Bone marrow (tissue), 2 donors: ENCODE measurements at regions not wholly inside any gene's neighbourhood (a gene's known extent, or its start where the extent isn't known, plus 50 kb on each side); places are given as distances from the start of the nearest gene placed in this dataset.

Experiments used
- DNase-seq, 2 donors: peaks; one replicate each; lab custom pipeline; 2025; lab: John Stamatoyannopoulos, UW

DNA sequence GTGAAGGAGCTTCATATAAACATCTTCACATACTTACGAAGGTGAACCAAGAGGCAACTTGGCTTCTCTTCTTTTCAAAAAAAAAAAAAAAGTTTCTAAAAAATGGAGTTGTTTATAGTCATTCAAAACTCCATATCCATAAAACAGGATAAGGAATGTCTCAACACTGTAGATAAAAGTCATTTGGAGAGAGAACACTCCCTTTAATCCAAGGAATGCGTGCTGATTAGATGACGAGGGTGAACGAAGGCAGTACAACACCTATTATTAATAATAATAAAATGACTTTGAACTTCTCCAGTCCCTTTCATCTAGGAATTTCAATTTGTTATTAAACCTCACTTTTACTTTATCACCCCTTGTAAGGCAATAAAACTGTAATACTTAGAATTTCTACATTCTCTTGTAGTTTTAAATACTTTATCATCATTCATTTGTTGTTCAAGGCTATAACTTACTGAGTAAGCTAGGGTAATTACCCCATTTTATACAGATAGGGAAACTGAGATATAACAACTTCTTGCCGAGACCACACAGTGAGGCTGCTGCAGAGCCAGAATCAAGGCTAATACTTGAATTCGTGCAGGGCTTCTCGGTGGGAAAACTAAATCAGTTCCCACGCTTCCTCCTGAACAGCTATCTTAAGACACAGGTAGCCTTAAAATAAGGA lies 377.1 kb downstream of the EFNA5 start:
- no peak for DNase-seq

DNA sequence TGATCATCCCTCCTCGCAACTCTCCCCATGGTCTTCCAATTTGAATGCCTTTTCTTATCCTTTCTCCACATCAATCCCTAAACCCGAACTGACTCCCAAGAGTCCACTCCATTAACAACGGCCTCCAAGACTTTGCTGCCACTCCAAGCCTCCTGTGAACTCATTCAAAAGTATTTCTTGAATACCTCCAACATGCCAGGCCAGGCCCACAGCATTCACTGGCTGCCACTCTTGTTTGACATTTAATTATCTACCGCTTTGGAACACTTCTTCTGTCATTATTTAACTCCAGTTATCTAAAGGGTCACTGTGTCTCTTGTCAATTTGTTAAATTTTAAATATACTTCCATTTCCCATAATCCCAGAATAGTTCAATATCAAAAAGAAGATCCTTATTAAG lies 378.9 kb downstream of the EFNA5 start:
- no peak for DNase-seq

- DNase-seq = no peak
Measured at GRCh38 chr5:107290780-107291398, 379.8 kb downstream of the EFNA5 start.

- no peak for DNase-seq
Measured at GRCh38 chr5:107289030-107289714, 381.6 kb downstream of the EFNA5 start.

DNA sequence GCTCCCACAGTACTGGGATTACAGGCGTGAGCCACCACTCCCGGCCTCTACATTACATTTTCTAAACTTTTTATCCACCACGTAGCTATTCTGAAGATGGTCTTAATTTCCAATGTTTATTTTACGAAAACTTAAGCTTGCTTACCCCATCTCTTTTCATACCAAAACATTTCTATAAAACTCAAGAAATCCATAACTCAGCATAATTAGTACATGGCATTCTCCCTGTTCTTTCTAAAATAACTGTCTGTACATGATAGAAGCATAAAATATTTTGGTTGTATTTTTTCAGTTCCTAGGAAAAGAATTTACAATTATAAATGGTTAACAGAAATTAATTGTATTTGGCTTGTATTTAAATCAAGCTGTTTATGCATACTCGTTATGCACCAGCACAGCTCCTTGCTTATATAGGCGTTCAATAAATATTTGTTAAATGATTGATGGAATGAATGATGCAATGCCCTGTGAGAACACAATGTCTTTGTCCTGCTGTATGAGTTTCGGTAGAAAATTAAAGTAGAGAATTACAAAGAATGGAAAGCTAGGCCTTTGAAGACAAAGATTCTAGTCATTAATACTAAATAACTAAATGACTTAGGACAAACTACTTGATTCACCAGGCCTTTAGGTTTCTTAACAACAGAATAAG lies 384.2 kb downstream of the EFNA5 start:
- no peak for DNase-seq

GRCh38 chr5:107285772-107286171 lies 385.0 kb downstream of the EFNA5 start:
- no peak for DNase-seq

DNA sequence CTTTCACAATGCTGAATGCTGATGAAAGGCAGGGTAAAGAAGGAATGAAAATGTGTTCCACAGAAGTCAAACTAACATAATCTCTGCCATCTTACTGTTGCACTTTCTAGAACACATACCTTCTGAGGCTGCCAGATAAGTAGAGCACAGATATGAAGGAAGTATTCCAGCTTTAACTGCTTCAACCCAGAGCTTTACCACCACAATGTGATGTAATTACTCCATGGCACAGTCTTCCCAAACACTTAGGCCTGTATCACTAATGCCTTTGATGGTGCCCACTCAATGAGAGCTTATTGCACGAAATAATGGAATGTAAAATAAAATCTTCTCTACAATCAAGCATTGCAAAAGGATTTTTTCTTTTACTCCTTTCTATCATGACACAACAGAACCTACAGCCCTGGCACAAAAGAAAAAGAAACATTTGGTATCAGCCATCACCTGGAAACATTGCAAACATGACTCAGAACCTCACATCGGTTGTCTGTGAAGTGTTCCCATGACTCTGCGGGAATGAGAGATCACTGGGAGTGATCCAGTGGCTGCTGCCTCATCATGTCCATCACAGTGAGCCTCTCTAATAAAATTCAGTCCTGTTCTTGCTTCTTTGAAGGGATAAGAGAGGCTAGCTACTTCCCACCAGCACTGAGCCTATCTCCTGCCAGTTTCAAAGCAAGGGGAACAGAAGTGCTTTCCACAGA lies 385.8 kb downstream of the EFNA5 start:
- no peak for DNase-seq

DNA sequence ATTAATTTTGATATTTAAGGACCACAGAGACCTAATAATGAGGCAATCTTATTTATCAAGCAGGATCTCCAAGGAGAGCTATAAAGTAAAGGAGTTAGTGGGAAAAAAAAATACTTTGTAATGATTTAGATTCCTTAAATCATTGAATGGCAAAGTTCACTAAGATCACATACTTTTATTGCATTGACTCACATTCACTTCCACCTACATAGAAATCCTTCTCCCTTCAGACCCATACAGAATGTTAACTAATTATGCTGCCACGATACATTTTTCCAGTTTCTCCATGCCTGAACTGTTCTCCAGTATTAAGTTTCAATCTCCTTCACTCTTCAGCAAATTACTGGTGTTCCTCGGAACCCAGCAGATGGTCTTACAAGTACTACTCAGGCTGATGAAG lies 388.7 kb downstream of the EFNA5 start:
- no peak for DNase-seq

- DNase-seq = no peak
Measured at GRCh38 chr5:107278774-107279173, 392.0 kb downstream of the EFNA5 start.

DNA sequence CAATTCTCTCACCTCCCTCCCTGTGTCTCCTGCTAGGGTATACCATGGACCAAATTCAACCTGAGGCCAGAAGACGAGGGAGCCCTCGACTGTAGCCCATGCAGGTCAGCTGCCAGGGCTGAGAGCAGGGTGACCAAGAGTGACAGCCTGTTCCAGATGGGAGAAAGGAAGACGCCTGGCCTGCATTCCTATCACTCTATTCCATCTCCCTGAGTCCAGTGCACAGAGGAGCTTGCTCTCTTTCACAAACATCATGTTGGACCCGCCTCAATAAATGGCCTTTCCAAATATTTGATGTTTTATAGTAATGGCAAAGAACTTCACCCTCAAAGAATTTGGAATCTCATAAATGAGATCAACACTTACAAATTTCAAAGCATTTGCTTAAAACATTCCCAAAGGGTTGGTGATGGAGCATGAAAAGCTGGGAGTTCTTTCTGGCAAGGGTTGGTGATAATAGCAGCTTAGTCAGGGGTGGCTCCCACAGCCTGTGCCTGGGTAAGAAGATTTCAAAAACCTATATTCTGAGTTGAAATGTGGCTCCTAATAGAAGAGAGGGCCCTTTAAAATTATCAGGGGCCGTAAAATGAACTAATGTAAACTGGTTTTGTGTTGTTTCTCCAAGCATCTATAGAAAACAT lies 393.1 kb downstream of the EFNA5 start:
- DNase-seq = no peak

GRCh38 chr5:107275333-107275732 lies 395.4 kb downstream of the EFNA5 start:
- DNase-seq = no peak

DNA sequence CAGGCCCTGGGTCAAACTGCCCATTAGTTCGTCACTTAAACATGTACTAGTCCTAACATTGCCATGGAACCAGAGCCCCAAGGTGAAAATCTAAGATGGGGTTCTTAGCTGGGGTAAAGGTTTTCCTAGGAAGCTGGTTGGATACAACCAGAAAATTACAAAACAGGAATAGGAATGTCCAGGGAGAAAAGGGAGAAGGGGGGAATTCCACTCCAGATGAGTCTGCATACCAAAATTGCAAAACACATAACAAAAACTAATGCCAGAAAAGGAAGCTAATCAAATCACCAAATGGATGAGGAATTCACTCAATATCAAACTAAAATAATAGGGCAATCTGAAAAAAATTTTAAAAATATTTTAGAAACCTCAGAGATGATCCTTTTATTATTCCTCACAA lies 396.2 kb downstream of the EFNA5 start:
- DNase-seq = no peak

DNA sequence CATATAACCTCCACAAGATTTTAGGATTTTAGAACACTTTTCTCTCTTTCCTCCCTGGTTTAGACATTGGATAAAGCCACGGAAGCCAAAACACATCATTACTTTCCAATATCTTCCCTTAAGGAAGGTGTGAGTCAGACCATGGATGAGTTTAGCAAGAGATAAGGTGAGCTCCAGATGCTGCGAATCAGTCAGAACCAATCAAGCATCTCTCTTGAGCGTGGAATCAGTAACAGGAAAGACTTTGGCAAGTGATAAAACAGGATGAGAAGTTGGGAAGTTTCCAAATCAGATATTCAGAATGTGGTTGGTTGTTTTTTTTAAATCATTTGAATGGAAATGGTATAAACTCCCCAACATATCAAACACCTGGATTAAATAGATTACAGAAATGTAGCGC lies 397.8 kb downstream of the EFNA5 start:
- DNase-seq = no peak

DNA sequence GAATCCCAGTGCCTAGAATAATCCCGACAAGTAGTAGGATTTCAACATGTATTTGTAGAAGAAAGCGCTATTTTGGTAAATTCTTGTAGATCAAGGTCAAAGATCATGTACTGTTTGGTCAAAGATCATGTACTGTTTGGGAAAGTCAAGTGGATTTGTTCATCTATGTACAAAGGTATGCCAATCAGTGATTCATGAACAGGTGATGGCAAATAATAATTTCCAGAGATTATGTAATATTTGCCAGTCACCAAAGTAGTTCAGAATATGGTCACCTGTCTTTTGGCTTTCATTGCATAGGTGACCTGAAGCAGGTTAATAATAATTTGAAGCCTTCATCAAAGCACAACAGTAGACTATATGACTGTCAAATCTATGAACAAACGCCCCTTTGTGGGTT lies 398.2 kb downstream of the EFNA5 start:
- DNase-seq = no peak

DNA sequence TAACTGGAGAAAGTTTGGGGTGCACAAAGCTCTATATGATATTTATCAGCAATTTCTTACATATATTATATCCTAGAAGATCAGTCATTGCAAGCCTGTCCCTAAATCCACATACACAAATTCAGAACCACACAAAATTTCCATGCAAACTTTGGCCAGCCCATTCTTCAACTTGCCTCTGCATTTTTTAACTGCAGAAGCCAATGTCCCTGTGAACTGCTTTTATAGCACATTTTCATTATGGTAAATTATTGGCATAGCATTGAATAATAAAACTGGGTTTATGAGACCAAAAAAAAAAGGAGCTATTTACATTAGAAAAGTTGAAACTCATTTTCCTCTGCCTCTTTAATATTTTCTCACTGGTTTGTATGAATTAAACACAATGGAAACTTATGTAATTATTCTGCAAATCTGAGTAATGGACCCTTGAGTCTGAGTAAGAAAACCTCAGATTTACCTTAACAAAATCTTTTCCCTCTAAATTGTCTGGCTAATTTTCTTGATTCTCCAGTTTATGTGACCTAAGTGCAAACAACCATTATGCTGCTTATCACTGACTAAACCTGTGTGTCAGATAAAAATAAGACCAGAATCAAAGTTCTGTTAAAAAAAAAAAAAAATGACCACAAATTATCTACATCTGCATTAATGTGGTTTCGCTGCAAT lies 398.9 kb downstream of the EFNA5 start:
- no peak for DNase-seq

DNA sequence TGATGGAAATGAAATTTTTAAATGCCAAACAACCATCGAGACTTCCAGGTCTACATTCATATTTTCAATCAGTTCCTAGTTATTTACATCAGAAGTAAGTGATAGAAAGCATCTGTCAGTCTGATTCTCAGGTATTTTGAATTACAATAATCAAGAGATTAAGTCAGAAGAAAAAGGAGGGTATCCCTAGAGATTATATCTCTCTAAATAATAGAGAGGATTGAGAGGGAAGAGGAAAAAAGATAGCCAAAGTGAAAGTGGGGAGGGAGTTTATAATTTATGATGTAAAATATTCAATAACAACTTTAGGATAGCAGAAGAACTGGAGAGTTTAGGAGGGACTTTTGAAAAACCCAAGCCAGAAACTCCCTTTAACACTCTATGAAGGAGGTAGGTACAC lies 400.2 kb downstream of the EFNA5 start:
- DNase-seq = no peak

GRCh38 chr5:107269678-107270077 lies 401.1 kb downstream of the EFNA5 start:
- no peak for DNase-seq

DNA sequence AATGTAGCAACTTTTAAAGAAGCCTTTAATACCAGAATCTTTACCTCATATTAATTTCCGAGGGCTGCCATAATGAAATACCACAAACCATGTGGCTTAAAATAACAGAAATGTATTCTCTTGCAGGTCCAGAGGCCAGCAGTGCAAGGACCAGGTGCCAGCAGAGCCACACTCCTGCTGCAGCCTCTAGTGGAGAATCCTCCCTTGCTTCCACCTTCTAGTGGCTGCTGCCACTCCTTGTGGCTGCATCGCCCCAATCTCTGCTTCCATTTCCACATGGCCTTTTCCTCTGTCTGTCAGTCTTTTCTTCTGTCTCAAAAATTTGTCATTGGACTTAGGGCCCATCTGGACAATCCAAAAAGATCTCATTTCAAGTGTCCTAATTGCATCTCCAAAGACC lies 401.5 kb downstream of the EFNA5 start:
- DNase-seq = no peak

DNA sequence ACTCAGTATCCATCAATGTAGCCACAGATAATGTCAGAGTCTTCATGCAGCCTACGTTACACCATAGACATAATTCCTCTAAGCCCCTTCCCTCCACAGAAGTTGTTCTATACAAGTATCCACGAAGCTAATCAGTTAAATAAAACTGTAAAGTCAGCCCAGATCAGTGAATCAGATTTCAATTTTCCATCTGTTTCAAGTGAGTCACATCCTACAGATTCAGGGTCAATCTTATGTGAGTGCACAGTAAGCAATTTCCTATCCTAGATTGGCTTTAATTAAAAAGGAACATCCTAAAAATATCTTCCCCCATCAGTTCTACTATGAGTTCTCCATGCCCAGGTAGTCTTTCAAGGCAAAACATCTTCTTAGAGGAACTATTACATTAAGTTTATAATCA lies 402.5 kb downstream of the EFNA5 start:
- no peak for DNase-seq

DNA sequence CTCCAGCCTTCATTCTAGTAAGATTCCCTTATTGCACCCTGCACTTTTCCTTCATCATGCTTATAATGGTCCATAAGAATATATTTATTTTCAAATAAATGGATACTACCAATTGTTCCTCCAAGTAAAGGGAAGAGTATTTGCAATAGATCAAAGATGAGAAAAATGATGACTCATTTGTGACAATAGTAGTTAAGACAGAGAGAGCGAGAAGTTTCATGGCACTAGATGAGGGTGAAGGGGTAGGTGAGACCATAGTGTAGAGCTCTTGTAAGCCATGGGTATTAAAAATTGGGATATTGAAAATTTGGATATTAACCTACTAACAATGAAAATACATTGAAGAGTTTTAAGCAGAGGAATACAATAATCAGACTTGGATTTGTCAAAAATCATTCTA lies 404.6 kb downstream of the EFNA5 start:
- DNase-seq = no peak

- DNase-seq = no peak
Measured at GRCh38 chr5:107265193-107265592, 405.5 kb downstream of the EFNA5 start.
